ENCODE measurements at regions not wholly inside any gene's neighbourhood (a gene's known extent, or its start where the extent isn't known, plus 50 kb on each side); places are given as distances from the start of the nearest gene placed in this dataset.

- no peak for TF ChIP-seq POLR2A (IDR thresholded peaks at IDR 0.05)
- TF ChIP-seq, protein P1, sequence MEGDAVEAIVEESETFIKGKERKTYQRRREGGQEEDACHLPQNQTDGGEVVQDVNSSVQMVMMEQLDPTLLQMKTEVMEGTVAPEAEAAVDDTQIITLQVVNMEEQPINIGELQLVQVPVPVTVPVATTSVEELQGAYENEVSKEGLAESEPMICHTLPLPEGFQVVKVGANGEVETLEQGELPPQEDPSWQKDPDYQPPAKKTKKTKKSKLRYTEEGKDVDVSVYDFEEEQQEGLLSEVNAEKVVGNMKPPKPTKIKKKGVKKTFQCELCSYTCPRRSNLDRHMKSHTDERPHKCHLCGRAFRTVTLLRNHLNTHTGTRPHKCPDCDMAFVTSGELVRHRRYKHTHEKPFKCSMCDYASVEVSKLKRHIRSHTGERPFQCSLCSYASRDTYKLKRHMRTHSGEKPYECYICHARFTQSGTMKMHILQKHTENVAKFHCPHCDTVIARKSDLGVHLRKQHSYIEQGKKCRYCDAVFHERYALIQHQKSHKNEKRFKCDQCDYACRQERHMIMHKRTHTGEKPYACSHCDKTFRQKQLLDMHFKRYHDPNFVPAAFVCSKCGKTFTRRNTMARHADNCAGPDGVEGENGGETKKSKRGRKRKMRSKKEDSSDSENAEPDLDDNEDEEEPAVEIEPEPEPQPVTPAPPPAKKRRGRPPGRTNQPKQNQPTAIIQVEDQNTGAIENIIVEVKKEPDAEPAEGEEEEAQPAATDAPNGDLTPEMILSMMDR (IDR thresholded peaks at IDR 0.05) = no peak
- no peaks in the 10 kb centered on the region for H3K4me1 ChIP-seq
- DNase-seq = no peak
- no peak for ATAC-seq
- no peaks in the 10 kb centered on the region for H3K9me3 ChIP-seq
- no peak overlapping the region for H3K27ac ChIP-seq
- no peak overlapping the region for H3K4me3 ChIP-seq
- WGBS, 2 donors = 78 to 88% methylated on average over 7 of the region's 7 CpGs
- H3K27me3 ChIP-seq = no peaks in the 10 kb centered on the region
- intact Hi-C loops (cut with DNase I) = no loop called here
- H3K36me3 ChIP-seq (replicated peaks in 1 of 2; ENCODE audit: insufficient read depth in 1 of 2, low read depth in 2 of 2) = no peaks in the 10 kb centered on the region
Measured at GRCh38 chr4:20615486-20616260, 84.6 kb upstream of the PACRGL start.

GRCh38 chr4:20616313-20616712, 83.9 kb upstream of the PACRGL start:
- DNase-seq (no peak), ATAC-seq (no peak)
- Histone ChIP-seq H3K9me3 (no peaks in the 10 kb centered on the region), H3K27me3 (no peaks in the 10 kb centered on the region), H3K4me3 (no peak overlapping the region), H3K36me3 (replicated peaks in 1 of 2; ENCODE audit: insufficient read depth in 1 of 2, low read depth in 2 of 2) (no peaks in the 10 kb centered on the region), H3K27ac (no peak overlapping the region), H3K4me1 (no peaks in the 10 kb centered on the region)
- intact Hi-C loops (cut with DNase I) = no loop called here
- TF ChIP-seq POLR2A (IDR thresholded peaks at IDR 0.05) = no peak
- TF ChIP-seq, protein P1 (IDR thresholded peaks at IDR 0.05) = no peak

DNA sequence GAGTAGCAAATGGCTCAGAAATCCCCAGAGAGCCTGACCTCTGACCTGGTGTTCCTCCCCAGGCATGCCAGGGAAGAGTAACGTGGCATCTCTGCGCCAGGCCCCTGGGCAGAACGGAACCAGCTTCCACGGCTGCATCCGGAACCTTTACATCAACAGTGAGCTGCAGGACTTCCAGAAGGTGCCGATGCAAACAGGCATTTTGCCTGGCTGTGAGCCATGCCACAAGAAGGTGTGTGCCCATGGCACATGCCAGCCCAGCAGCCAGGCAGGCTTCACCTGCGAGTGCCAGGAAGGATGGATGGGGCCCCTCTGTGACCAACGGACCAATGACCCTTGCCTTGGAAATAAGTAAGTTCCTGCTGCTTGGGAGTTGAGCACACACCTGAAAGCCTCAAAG, 83.4 kb upstream of the PACRGL start:
- intact Hi-C loops (cut with DNase I) = no loop called here
- Histone ChIP-seq H3K4me1 (no peaks in the 10 kb centered on the region), H3K4me3 (no peak overlapping the region), H3K9me3 (no peaks in the 10 kb centered on the region), H3K27me3 (no peaks in the 10 kb centered on the region), H3K27ac (no peak overlapping the region), H3K36me3 (replicated peaks in 1 of 2; ENCODE audit: insufficient read depth in 1 of 2, low read depth in 2 of 2) (no peaks in the 10 kb centered on the region)
- ATAC-seq = no peak
- 84 to 87% methylated on average over 6 to 8 of the region's 8 CpGs for WGBS, 2 donors
- no peak for DNase-seq
- TF ChIP-seq, protein P1 (IDR thresholded peaks at IDR 0.05) = no peak
- TF ChIP-seq POLR2A (IDR thresholded peaks at IDR 0.05) = no peak

DNA sequence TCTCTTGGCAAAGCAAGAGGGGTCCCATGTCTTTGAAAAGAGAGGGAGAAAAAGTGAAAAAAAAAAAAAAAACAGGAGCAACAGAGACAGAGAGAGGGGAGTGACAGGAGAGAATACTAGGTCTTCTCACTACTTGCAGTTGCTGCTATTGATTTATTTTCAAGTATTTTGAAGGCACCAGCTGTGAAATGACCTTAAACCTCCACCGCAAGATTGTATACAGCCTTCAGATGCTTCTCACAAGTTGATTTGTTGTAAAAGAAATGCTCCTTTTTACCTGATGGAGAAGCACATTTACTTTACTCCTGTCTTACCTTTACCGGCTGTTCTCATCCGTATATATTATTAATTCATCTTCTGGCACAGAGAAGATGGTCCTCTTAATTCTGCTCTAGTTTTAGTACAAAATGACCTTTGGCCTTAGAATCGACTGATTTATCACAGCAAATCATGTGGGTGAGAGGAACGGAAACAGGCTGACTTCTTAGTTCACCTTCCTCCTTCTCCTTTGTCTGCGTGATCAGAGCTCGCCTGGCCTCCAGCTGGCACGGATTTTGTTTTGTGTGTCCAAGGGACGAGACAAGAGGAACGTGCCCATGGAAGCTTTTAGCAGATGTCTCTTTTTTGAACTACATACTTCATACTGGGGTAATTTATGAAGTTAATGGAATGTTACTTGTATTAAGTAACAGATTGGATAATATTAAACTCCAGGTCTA, 82.4 kb upstream of the PACRGL start:
- peak in 3 of 4 donors; percentile 13 to 49 (median 31) for DNase-seq
- no peaks in the 10 kb centered on the region for H3K36me3 ChIP-seq (replicated peaks in 1 of 2; ENCODE audit: insufficient read depth in 1 of 2, low read depth in 2 of 2)
- WGBS, 2 donors = 26% methylated on average over 10 of the region's 10 CpGs
- H3K4me3 ChIP-seq = no peak overlapping the region
- intact Hi-C loops (cut with DNase I) = no loop called here
- no peaks in the 10 kb centered on the region for H3K4me1 ChIP-seq
- H3K27ac ChIP-seq = peak overlapping the region in 1 of 4 donors; percentile 32
- ATAC-seq = no peak
- TF ChIP-seq, protein P1 (IDR thresholded peaks at IDR 0.05) = no peak
- no peak for TF ChIP-seq POLR2A (IDR thresholded peaks at IDR 0.05)
- H3K9me3 ChIP-seq = no peaks in the 10 kb centered on the region
- no peaks in the 10 kb centered on the region for H3K27me3 ChIP-seq
